Left forelimb (tissue), 1 donor: ENCODE measurements at regions not wholly inside any gene's neighbourhood (a gene's known extent, or its start where the extent isn't known, plus 50 kb on each side); places are given as distances from the start of the nearest gene placed in this dataset.

Source experiments
- DNase-seq: peaks from one replicate; pipeline ENCODE4 v3.0.0-alpha.2; 2018; ENCODE audit warnings: low spot score

GRCh38 chr1:189859385-189859977 lies 618.2 kb downstream of the BRINP3 start:
- no peak for DNase-seq

GRCh38 chr1:189866606-189867005 lies 611.1 kb downstream of the BRINP3 start:
- DNase-seq: no peak

GRCh38 chr1:189868021-189868420 lies 609.6 kb downstream of the BRINP3 start:
- no peak for DNase-seq

GRCh38 chr1:189874715-189875435 lies 602.8 kb downstream of the BRINP3 start:
- DNase-seq: no peak

- no peak for DNase-seq
Measured at GRCh38 chr1:189880135-189880534, 597.5 kb downstream of the BRINP3 start.

GRCh38 chr1:189899686-189900425 lies 577.8 kb downstream of the BRINP3 start:
- DNase-seq: no peak

GRCh38 chr1:189904509-189904908 lies 573.2 kb downstream of the BRINP3 start:
- DNase-seq: no peak

DNA sequence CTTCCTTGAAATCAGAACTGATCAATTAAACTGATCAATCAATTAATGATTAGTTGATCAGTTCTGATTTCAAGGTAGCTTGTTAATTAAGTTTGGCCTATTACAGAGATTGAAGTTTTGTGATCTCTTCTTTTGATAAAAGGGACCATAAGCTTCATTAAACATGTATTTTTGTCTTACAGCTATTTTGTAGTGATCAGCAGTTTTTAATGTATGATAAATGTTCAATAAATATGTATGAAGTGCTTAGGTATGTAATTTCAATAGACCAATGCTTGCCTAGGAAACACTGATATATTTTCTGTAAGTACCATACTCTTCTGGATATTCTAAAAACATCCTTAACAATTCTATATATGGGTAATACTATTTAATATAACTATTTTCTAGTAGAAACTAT lies 569.6 kb downstream of the BRINP3 start:
- no peak for DNase-seq

- DNase-seq: no peak
Measured at GRCh38 chr1:189921613-189922012, 556.1 kb downstream of the BRINP3 start.

DNA sequence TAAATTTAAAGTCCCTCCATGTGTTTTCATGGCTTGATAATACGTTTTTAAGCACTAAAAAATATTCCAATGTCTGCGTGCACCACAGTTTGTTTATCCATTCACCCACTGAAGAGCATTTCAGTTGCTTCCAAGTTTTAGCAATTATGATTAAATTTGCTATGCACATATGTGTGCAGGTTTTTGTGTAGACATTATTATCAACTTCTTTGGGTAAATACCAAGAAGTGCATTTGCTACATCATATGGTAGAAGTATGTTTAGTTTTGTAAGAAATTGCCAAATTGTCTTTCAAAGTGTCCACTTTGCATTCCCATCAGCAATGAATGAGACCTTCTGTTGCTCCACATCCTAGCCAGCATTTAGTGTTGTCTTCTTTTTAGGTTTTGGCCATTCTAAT lies 550.0 kb downstream of the BRINP3 start:
- no peak for DNase-seq

DNA sequence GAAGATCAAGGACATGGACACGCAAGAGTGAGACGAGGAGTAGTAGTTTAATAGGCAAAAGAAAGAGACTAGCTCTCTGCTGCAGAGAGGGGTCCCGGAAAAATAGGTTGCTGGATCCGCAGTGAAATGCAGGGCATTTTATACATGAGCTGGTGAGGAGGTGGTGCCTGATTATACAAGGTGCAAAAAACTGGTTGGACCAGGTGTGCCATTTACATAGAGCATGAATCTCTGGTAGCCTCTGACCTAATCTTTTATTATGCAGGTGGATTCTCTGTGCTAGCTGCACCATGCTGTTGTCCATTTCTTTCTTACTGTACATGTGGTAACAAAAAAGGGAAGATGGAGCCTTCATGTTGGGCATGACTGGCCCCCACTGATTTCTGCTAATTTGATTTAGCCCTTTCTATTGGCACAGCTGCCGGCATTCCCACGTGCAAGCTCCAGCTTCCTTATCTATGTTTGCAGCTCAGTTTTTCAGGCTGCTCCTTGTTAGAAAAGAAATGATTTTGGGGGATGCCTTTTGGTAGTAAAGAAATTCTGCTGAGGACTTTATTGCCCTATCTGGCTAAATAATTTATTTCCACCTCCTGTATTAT lies 548.1 kb downstream of the BRINP3 start:
- no peak for DNase-seq

DNA sequence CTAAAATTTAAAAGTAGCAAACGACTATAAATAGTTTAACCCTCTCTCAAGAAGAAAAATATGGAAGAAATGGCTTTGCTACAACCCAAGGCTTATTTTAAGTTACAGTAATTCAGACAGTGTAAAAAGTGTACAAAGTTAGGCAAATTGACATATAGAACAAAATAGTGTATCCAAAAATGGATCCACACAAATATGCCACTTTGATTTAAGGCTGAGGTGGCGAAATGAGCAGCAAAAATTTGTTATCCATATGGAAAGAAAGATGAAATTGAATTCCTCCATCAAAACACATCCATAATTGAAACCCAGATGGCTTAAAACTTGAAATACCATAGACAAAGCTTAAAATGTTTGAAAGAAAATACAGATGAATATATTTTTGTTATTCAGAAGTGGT lies 540.8 kb downstream of the BRINP3 start:
- no peak for DNase-seq

GRCh38 chr1:189939967-189940366 lies 537.7 kb downstream of the BRINP3 start:
- no peak for DNase-seq

- DNase-seq: no peak
Measured at GRCh38 chr1:189941922-189942321, 535.7 kb downstream of the BRINP3 start.

- DNase-seq: no peak
Measured at GRCh38 chr1:189958756-189959155, 518.9 kb downstream of the BRINP3 start.

DNA sequence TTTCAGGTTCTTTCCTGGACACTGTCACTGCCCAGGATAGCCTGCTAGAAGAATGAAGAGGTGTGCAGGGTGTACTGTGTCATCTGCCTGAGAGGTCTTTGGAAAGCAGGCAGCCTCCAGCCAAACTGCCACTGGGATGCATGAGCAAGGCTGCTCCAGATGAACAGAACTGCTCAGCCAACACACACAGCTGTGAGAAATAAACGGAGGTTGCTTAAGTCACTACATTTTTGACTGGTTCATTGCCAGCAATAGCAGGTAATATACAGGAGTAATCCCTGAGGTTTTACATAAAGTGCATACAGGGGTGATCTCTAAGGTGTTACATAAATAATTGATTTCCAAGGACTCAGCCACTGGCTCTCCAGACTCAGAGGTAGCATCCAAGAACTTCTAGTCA lies 516.9 kb downstream of the BRINP3 start:
- DNase-seq: peak; percentile 64

DNA sequence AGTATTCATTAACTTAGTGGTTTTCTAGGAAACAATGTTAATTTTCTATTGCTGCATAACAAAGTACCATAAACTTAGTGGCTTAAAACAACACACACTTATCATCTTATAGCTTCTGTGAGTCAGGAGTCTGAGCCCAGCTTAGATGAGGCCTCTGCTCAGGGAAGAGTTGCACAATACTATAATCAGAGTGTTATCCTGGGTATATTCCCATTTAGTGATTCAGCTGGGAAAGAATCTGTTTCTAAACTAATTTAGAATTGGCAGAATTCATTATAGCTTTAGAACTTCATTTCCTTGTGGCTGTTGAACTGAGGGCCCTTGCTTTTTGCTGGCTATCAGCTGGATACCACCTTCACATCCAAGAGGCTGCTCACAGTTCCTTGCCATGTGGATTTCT lies 515.5 kb downstream of the BRINP3 start:
- no peak for DNase-seq

DNA sequence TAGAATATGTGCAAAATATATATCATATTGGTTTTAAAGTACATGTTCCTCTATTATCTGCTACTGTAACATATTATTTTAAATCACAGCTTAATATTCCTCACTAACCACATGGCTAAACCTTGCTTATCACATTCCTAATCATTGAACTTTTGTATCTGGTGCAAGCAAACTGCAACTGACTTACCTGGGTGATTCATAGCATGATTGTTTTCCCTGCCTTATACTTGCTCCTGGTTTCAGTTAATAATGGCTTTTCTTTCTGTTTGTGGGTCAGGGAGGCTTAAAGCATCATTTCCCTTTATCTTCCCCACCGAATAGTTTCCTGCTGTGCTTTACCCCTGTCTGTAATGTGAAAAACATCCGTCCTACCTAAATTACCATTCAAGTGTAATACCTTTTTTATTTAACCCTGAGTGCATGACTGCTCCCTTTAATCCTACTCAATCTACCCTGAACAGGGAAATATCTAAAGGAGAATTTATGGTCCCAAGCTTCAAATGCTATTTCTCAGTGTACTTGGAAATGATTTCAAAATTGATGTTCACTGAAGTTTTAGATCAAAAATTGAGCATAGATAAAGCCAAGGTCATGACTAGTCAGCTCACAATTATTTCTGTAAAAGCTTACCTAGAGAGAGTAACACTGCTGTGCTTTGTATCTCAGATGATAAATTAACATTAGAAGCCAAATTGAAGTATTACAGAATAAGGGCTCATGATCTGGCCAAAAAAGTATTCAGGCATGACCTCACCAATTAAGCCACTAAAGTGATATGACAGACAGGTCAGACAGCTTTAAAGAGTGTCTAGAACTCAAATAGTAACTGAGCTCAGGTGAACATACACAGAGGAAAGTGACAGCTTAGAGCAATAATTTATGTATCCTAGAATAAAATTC lies 507.1 kb downstream of the BRINP3 start:
- no peak for DNase-seq

DNA sequence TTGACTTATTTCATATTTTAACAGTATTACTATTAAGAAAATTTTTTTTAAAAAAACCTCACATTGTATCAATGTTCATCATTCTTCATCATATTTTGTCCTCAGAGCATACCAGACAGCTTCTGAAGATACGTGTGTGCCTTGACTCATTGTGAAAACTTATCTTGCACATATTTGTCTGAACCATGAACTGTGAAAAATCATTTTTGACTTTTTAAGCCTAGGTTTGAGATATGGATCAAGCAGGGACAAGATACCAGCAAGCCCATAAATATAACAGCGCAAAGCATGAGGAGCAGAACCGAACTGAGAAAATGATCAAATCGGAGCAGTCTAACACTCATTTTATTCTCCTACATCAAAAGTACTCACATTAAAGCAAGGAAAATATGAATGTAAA lies 506.0 kb downstream of the BRINP3 start:
- no peak for DNase-seq

DNA sequence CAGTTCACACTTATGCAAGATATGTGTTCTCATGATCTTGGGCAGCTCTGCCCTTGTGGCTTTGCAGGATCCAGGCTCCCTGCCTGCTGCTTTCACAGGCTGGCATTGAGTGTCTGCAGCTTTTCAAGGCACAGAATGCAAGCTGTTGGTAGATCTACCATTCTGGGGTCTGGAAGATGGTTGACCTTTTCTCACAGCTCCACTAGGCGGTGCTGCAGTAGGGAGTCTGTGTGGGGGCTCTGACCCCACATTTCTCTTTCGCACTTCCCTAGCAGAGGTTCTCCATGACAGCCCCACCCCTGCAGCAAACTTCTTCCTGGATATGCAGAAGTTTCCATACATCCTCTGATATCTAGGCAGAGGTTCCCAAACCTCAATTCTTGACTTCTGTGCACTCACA lies 500.5 kb downstream of the BRINP3 start:
- no peak for DNase-seq

- DNase-seq: no peak
Measured at GRCh38 chr1:189983166-189983890, 494.3 kb downstream of the BRINP3 start.
